ENCODE measurements at regions not wholly inside any gene's neighbourhood (a gene's known extent, or its start where the extent isn't known, plus 50 kb on each side); places are given as distances from the start of the nearest gene placed in this dataset.

DNA sequence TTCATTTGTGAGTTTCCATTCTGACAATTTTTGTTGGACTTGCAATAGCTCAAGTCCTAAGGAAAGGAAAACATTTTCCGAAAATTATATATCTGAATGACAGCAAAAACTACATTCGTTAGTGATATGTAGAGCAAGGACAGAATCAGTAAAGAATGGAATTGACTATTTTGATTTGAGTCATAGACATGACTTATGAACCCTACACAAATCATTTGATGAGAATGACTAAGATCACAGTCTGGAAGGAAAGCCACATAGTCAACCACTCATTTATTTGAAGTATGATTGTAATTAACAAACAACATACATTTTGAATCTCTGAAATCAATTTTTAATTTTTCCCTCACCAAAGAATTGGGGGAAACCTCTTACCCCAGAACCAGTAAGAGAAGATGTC, 231.6 kb upstream of the CRIM1 start:
- TF ChIP-seq ZNF514 (tag by site-specific recombination; IDR thresholded peaks at IDR 0.05): no peak
- TF ChIP-seq ZNF555 (tag by site-specific recombination; conservative IDR thresholded peaks at IDR 0.05): no peak
- no peak for TF ChIP-seq GFI1B (tag by site-specific recombination; IDR thresholded peaks at IDR 0.05)
- TF ChIP-seq, protein P1, sequence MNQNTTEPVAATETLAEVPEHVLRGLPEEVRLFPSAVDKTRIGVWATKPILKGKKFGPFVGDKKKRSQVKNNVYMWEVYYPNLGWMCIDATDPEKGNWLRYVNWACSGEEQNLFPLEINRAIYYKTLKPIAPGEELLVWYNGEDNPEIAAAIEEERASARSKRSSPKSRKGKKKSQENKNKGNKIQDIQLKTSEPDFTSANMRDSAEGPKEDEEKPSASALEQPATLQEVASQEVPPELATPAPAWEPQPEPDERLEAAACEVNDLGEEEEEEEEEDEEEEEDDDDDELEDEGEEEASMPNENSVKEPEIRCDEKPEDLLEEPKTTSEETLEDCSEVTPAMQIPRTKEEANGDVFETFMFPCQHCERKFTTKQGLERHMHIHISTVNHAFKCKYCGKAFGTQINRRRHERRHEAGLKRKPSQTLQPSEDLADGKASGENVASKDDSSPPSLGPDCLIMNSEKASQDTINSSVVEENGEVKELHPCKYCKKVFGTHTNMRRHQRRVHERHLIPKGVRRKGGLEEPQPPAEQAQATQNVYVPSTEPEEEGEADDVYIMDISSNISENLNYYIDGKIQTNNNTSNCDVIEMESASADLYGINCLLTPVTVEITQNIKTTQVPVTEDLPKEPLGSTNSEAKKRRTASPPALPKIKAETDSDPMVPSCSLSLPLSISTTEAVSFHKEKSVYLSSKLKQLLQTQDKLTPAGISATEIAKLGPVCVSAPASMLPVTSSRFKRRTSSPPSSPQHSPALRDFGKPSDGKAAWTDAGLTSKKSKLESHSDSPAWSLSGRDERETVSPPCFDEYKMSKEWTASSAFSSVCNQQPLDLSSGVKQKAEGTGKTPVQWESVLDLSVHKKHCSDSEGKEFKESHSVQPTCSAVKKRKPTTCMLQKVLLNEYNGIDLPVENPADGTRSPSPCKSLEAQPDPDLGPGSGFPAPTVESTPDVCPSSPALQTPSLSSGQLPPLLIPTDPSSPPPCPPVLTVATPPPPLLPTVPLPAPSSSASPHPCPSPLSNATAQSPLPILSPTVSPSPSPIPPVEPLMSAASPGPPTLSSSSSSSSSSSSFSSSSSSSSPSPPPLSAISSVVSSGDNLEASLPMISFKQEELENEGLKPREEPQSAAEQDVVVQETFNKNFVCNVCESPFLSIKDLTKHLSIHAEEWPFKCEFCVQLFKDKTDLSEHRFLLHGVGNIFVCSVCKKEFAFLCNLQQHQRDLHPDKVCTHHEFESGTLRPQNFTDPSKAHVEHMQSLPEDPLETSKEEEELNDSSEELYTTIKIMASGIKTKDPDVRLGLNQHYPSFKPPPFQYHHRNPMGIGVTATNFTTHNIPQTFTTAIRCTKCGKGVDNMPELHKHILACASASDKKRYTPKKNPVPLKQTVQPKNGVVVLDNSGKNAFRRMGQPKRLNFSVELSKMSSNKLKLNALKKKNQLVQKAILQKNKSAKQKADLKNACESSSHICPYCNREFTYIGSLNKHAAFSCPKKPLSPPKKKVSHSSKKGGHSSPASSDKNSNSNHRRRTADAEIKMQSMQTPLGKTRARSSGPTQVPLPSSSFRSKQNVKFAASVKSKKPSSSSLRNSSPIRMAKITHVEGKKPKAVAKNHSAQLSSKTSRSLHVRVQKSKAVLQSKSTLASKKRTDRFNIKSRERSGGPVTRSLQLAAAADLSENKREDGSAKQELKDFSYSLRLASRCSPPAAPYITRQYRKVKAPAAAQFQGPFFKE (tag by site-specific recombination; IDR thresholded peaks at IDR 0.05; ENCODE audit: borderline replicate concordance): no peak
- TF ChIP-seq ZNF560 (tag by site-specific recombination; IDR thresholded peaks at IDR 0.05; ENCODE audit: borderline replicate concordance): no peak
- TF ChIP-seq, protein P2, sequence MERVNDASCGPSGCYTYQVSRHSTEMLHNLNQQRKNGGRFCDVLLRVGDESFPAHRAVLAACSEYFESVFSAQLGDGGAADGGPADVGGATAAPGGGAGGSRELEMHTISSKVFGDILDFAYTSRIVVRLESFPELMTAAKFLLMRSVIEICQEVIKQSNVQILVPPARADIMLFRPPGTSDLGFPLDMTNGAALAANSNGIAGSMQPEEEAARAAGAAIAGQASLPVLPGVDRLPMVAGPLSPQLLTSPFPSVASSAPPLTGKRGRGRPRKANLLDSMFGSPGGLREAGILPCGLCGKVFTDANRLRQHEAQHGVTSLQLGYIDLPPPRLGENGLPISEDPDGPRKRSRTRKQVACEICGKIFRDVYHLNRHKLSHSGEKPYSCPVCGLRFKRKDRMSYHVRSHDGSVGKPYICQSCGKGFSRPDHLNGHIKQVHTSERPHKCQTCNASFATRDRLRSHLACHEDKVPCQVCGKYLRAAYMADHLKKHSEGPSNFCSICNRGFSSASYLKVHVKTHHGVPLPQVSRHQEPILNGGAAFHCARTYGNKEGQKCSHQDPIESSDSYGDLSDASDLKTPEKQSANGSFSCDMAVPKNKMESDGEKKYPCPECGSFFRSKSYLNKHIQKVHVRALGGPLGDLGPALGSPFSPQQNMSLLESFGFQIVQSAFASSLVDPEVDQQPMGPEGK (tag by site-specific recombination; IDR thresholded peaks at IDR 0.05): no peak
- no peak for TF ChIP-seq ZNF837 (tag by site-specific recombination; IDR thresholded peaks at IDR 0.05)
- TF ChIP-seq, protein P3, sequence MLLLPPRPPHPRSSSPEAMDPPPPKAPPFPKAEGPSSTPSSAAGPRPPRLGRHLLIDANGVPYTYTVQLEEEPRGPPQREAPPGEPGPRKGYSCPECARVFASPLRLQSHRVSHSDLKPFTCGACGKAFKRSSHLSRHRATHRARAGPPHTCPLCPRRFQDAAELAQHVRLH (tag by site-specific recombination; IDR thresholded peaks at IDR 0.05): no peak
- TF ChIP-seq ZNF623 (tag by site-specific recombination; IDR thresholded peaks at IDR 0.05): no peak
- TF ChIP-seq, protein P4, sequence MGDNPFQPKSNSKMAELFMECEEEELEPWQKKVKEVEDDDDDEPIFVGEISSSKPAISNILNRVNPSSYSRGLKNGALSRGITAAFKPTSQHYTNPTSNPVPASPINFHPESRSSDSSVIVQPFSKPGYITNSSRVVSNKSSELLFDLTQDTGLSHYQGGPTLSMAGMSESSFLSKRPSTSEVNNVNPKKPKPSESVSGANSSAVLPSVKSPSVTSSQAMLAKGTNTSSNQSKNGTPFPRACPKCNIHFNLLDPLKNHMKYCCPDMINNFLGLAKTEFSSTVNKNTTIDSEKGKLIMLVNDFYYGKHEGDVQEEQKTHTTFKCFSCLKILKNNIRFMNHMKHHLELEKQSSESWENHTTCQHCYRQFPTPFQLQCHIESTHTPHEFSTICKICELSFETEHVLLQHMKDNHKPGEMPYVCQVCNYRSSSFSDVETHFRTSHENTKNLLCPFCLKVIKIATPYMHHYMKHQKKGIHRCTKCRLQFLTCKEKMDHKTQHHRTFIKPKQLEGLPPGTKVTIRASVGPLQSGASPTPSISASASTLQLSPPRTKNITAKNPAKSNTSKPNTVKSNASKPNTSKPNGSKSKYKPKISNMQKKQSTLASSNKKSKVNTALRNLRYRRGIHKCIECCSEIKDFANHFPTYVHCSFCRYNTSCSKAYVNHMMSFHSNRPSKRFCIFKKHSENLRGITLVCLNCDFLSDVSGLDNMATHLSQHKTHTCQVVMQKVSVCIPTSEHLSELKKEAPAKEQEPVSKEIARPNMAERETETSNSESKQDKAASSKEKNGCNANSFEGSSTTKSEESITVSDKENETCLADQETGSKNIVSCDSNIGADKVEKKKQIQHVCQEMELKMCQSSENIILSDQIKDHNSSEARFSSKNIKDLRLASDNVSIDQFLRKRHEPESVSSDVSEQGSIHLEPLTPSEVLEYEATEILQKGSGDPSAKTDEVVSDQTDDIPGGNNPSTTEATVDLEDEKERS (tag by site-specific recombination; IDR thresholded peaks at IDR 0.05): no peak
- no peak for TF ChIP-seq ZNF221 (tag by site-specific recombination; IDR thresholded peaks at IDR 0.05; ENCODE audit: borderline replicate concordance)
- TF ChIP-seq, protein P5, sequence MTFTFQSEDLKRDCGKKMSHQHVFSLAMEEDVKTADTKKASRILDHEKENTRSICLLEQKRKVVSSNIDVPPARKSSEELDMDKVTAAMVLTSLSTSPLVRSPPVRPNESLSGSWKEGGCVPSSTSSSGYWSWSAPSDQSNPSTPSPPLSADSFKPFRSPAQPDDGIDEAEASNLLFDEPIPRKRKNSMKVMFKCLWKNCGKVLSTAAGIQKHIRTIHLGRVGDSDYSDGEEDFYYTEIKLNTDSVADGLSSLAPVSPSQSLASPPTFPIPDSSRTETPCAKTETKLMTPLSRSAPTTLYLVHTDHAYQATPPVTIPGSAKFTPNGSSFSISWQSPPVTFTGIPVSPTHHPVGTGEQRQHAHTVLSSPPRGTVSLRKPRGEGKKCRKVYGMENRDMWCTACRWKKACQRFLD (tag by site-specific recombination; IDR thresholded peaks at IDR 0.05): no peak
- no peak for TF ChIP-seq SP7 (tag by site-specific recombination; IDR thresholded peaks at IDR 0.05)
- TF ChIP-seq SCRT1 (tag by site-specific recombination; IDR thresholded peaks at IDR 0.05; ENCODE audit: borderline replicate concordance): no peak
- no peak for TF ChIP-seq ZNF324 (tag by site-specific recombination; IDR thresholded peaks at IDR 0.05)
- TF ChIP-seq ZNF48 (tag by site-specific recombination; IDR thresholded peaks at IDR 0.05): no peak
- TF ChIP-seq ZNF169 (tag by site-specific recombination; IDR thresholded peaks at IDR 0.05): no peak
- no peak for TF ChIP-seq SCRT2 (tag by site-specific recombination; IDR thresholded peaks at IDR 0.05)

More for the DNA sequence above, 231.6 kb upstream of the CRIM1 start:
- Histone ChIP-seq H3K9me3 (ENCODE audit: control insufficient read depth, insufficient read depth, low read depth, low read length) (no peaks in the 10 kb centered on the region), H3K4me1 (ENCODE audit: control insufficient read depth, insufficient read depth, low read length) (no peaks in the 10 kb centered on the region), H3K4me3 (ENCODE audit: low read depth, low read length) (no peak overlapping the region), H3K27ac (ENCODE audit: extremely low read depth, low read depth, low read length) (no peak overlapping the region), H3K36me3 (ENCODE audit: control insufficient read depth in 2 of 2, insufficient read depth in 1 of 2, low read length in 2 of 2) (no peaks in the 10 kb centered on the region)
- ChIA-PET POLR2A (no interaction called here), CTCF (no interaction called here)

Data from HEK293 (cell line).